ENCODE measurements at regions not wholly inside any gene's neighbourhood (a gene's known extent, or its start where the extent isn't known, plus 50 kb on each side); places are given as distances from the start of the nearest gene placed in this dataset.

DNA sequence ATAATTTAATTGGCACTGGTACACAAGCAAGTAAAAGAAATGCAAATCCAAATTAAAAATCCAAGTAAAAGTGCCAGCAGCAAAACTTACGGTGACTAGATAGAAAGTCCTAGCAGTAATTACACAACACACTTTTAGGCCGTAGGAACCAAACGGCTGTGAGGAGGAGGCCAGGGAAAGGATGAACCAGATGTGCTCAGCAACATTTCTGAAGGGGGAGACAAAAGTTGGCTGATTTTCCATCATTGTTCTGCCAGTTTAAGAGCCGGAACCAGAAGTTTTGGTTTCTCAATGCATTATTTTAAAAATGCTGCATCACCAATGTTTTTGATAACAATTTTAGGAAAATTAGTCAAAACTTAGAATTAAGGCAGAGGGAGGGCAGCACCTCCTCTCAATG lies 68.7 kb upstream of the ENPP6 start:
- WGBS, 2 donors = 80 to 90% methylated on average over 4 of the region's 4 CpGs
- no peaks in the 10 kb centered on the region for H3K36me3 ChIP-seq
- intact Hi-C loops (cut with DNase I) = loop anchor here (2.0 to 5.0 kb wide), 2 partner anchors 96 to 188 kb away; partner anchors contain the start of gene IRF2
- TF ChIP-seq POLR2AphosphoS5 (IDR thresholded peaks at IDR 0.05) (no peak), POLR2A (IDR thresholded peaks at IDR 0.05) (no peak), EP300 (IDR thresholded peaks at IDR 0.05) (no peak)
- H3K9me3 ChIP-seq = no peaks in the 10 kb centered on the region
- H3K27me3 ChIP-seq = no peaks in the 10 kb centered on the region
- peaks cover 0 to 10% (median 2%) of the 10 kb centered on the region in 4 donors for H3K4me1 ChIP-seq
- no peak overlapping the region for H3K27ac ChIP-seq
- no peak for DNase-seq
- H3K4me3 ChIP-seq = no peak overlapping the region

GRCh38 chr4:184284742-184285141 lies 67.1 kb upstream of the ENPP6 start:
- Histone ChIP-seq H3K27ac (no peak overlapping the region), H3K9me3 (no peaks in the 10 kb centered on the region), H3K4me1 (peaks cover 0 to 10% (median 2%) of the 10 kb centered on the region in 4 donors), H3K36me3 (no peaks in the 10 kb centered on the region), H3K27me3 (no peaks in the 10 kb centered on the region), H3K4me3 (no peak overlapping the region)
- 81 to 83% methylated on average over 2 of the region's 2 CpGs for WGBS, 2 donors
- no peak for DNase-seq
- intact Hi-C loops (cut with DNase I) = loop anchor here (5.0 kb wide), 1 partner anchor 98 kb away; no protein-coding TSS in a partner anchor
- no peak for TF ChIP-seq POLR2A (IDR thresholded peaks at IDR 0.05)
- TF ChIP-seq EP300 (IDR thresholded peaks at IDR 0.05) = no peak
- TF ChIP-seq, protein P1, sequence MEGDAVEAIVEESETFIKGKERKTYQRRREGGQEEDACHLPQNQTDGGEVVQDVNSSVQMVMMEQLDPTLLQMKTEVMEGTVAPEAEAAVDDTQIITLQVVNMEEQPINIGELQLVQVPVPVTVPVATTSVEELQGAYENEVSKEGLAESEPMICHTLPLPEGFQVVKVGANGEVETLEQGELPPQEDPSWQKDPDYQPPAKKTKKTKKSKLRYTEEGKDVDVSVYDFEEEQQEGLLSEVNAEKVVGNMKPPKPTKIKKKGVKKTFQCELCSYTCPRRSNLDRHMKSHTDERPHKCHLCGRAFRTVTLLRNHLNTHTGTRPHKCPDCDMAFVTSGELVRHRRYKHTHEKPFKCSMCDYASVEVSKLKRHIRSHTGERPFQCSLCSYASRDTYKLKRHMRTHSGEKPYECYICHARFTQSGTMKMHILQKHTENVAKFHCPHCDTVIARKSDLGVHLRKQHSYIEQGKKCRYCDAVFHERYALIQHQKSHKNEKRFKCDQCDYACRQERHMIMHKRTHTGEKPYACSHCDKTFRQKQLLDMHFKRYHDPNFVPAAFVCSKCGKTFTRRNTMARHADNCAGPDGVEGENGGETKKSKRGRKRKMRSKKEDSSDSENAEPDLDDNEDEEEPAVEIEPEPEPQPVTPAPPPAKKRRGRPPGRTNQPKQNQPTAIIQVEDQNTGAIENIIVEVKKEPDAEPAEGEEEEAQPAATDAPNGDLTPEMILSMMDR (IDR thresholded peaks at IDR 0.05) = no peak
- TF ChIP-seq POLR2AphosphoS5 (IDR thresholded peaks at IDR 0.05) = no peak

GRCh38 chr4:184284336-184284690 lies 66.6 kb upstream of the ENPP6 start:
- Histone ChIP-seq H3K9me3 (no peaks in the 10 kb centered on the region), H3K27me3 (no peaks in the 10 kb centered on the region), H3K27ac (peak overlapping the region in 1 of 4 donors; percentile 40), H3K4me3 (no peak overlapping the region), H3K4me1 (peaks cover 0 to 10% (median 2%) of the 10 kb centered on the region in 4 donors), H3K36me3 (no peaks in the 10 kb centered on the region)
- intact Hi-C loops (cut with DNase I) = no loop called here
- TF ChIP-seq EP300 (IDR thresholded peaks at IDR 0.05) (no peak), POLR2AphosphoS5 (IDR thresholded peaks at IDR 0.05) (no peak), POLR2A (IDR thresholded peaks at IDR 0.05) (no peak)
- TF ChIP-seq, protein P1 (IDR thresholded peaks at IDR 0.05) = no peak
- 69 to 84% methylated on average over 8 of the region's 8 CpGs for WGBS, 2 donors
- DNase-seq = no peak

- Histone ChIP-seq H3K27me3 (no peaks in the 10 kb centered on the region), H3K9me3 (no peaks in the 10 kb centered on the region), H3K4me1 (peaks cover 0 to 10% (median 2%) of the 10 kb centered on the region in 4 donors), H3K27ac (peak overlapping the region in 2 of 4 donors; percentile 16 to 40), H3K4me3 (no peak overlapping the region), H3K36me3 (no peaks in the 10 kb centered on the region)
- TF ChIP-seq POLR2AphosphoS5 (IDR thresholded peaks at IDR 0.05) = no peak
- TF ChIP-seq POLR2A (IDR thresholded peaks at IDR 0.05) = no peak
- TF ChIP-seq EP300 (IDR thresholded peaks at IDR 0.05) = no peak
- TF ChIP-seq, protein P1 (IDR thresholded peaks at IDR 0.05) = no peak
- DNase-seq = no peak
- 80 to 82% methylated on average over 28 of the region's 28 CpGs for WGBS, 2 donors
- intact Hi-C loops (cut with DNase I) = no loop called here
Measured at GRCh38 chr4:184283659-184284335, 66.1 kb upstream of the ENPP6 start.

GRCh38 chr4:184282895-184283654 lies 65.4 kb upstream of the ENPP6 start:
- Histone ChIP-seq H3K4me3 (no peak overlapping the region), H3K36me3 (no peaks in the 10 kb centered on the region), H3K27me3 (no peaks in the 10 kb centered on the region), H3K9me3 (no peaks in the 10 kb centered on the region), H3K27ac (no peak overlapping the region), H3K4me1 (peaks cover 0 to 7% (median 2%) of the 10 kb centered on the region in 4 donors)
- intact Hi-C loops (cut with DNase I) = no loop called here
- no peak for TF ChIP-seq EP300 (IDR thresholded peaks at IDR 0.05)
- TF ChIP-seq POLR2A (IDR thresholded peaks at IDR 0.05) = no peak
- no peak for TF ChIP-seq POLR2AphosphoS5 (IDR thresholded peaks at IDR 0.05)
- TF ChIP-seq, protein P1 (IDR thresholded peaks at IDR 0.05) = no peak
- DNase-seq = no peak
- WGBS, 2 donors = 56 to 74% methylated on average over 9 of the region's 9 CpGs
